Ecto neural progenitor cell (in vitro differentiated cells): ENCODE measurements at regions not wholly inside any gene's neighbourhood (a gene's known extent, or its start where the extent isn't known, plus 50 kb on each side); places are given as distances from the start of the nearest gene placed in this dataset.

ENCODE experiments used
- DNase-seq: peaks from one replicate; pipeline ENCODE4 v3.0.0-alpha.2; 2018; ENCODE audit warnings: low spot score

GRCh38 chr13:99055281-99055680, 77.4 kb upstream of the DOCK9 start:
- no peak for DNase-seq

DNA sequence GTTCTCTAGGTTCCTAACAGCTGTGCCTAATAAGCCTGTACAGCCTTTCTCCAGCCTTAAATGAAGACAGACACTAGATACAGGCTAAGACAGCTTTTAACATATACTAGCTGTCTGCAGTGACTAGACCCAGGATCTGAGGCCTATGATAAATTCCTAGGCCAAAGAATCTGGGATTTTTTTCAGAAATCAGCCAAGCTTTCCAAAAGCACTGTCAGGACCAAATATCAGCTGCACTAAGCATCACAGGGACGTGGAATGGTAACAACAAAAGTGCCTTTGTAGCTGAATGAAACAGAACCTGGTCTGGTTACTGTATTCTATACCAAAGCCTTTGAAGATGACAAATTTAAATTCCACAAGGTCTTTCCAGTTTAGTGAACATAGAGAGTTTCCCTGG, 77.9 kb upstream of the DOCK9 start:
- DNase-seq: no peak

GRCh38 chr13:99056381-99057014, 78.6 kb upstream of the DOCK9 start:
- no peak for DNase-seq

- no peak for DNase-seq
These were observed 79.6 kb upstream of the DOCK9 start for GRCh38 chr13:99057310-99057975.

DNA sequence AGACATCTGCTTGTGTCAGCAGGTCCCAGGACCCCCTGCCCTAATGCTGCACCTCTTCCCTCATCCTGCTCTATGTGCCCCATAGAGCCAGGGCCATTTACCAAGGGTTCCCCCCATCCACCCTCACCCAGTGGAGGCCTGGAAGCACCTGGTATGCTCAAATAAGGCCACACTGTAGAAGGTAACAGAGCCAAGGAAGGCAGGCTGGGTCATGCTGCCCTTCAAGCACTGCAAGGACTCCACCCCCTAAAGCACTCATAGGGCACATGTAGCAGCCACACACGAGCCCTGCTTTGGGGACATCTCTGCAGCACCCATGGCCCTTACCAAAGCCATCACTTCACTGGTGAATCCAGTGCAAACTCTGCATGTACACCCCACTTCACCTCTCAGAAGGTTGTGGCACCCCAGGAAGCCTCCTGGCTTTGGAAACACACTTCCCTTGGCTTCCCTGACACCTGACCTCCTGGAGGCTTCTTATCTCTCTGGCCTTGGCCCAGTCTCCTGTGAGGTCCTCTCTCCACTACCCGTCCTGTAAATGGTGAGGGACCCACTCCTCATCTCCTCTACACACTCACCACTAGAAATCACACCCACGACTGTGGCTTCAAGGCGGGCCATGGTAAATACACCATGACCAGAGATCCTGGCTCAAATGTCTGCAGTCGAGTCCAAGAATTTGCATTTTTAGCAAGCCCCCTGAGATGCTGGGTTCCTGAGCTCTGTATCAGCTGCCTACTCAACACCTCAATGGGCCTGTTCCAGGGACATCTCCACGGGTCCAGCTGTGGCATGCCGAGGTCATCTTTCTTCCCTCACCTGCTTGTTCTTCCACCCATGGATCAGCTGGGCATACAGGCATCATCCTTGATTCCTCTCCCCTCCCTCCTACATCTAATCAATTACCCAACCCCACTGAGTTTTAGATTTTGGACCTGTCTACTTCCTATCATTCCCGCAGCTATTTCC, 80.9 kb upstream of the DOCK9 start:
- no peak for DNase-seq

DNA sequence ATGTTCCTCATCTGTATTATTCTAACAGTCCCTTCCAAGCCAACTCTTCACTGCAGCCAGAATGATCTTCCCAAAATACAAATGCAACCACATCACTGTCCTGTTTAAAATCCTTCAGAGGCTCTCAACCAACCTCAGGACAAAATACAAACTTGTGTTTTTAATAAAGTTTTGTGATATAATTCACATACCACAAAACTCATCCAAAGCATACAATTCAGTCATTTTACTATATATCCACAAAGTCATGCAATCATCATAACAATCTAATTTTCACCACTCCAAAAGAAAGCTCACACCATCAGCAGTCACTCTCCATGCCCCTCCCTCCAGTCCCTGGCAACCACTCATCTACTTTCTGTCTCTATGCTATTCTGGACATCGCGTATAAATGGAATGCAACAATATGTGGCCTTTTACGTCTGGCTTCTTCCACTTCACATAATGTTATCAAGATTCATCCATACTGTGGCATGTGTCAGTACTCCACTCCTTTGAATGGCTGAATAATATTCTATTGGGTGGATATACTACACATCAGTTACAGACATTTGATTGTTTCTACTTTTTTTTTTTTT, 81.7 kb upstream of the DOCK9 start:
- DNase-seq: no peak

DNA sequence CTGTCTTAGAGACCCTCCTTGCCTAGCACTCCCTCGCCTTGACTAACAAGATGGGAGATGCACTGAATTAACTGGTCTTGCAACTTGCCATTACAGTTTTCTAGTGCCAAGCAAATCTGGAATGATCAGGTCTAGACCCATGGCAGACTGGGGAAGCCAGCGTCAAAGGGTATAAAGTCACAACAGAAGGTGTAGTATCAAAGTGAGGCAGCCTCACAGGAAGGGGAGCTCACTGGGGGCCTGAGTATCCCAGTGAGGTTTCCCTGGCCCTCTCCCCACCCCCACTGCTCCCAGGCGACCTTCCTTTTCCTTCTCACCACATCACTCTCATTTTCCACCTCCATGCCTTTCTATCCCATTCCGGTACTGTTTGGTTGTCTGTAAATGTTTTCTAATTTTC, 83.5 kb upstream of the DOCK9 start:
- DNase-seq: no peak

- DNase-seq: no peak
These were observed 84.7 kb upstream of the DOCK9 start for GRCh38 chr13:99062593-99062992.

DNA sequence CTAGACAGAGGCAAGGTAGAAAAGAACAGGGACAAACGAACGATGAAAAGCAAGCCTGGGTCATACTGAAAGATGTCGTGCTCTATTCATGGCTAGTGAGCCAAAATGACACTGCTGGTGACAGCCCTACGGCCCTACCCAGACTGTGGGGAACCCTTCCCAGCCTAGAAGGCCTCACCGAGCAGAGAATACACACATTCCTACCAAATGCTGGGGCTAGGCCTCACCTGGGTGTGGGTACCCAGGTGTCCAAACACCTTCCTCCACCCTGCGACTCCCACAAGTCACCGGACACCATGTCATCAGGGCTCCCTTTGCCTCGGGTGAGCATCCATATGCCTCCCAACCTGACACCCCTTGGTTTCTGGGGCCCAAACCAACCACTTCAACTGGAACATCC, 85.3 kb upstream of the DOCK9 start:
- no peak for DNase-seq

DNA sequence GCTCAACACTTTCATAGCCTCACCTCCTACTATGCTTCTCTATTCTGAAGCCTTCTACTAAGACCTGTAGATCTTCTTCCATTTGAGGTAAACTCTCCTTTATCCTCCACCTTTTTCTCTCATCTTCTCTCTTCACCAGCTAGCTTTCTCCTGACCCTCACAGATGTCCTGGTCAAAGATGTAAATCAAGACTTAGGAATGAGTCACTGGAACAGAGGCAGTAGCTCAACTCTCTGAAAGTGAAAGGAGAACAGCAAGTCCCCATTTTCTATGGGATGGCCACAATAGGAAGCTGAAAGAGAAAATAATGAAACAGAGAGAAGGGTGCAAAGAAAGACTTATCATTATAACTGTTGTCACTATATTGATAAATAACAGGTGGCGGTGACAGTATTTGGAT, 86.1 kb upstream of the DOCK9 start:
- DNase-seq: no peak

DNA sequence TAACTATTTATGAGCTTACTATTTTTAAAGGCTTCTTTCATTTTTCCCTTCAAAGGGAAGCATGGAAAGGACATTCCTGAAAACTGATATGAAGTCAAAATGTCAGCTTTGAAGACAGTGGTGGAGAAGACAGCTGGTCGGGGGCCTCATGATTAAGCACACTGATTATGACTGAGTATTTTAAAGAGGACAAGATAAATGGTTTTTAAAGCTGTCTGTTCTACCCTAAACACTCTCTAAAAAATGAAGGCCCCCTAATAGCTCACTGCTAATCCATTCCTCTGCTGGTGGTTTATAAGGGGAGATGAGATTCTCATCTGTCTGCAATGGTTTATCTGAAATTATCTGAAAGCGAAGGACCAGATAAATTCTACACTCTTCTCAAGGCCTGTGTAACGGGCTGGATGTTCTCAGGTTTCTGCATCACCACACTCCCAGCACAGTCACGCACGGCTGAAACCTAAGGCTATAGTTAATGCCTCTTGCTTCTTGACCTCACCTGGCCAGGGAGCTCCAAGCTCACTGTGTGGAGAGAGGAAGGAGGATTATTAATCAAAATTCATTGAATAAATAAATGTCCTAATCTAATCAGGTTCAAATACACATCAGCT, 86.9 kb upstream of the DOCK9 start:
- DNase-seq: no peak

- DNase-seq: no peak
These were observed 87.6 kb upstream of the DOCK9 start for GRCh38 chr13:99065235-99066015.

GRCh38 chr13:99066219-99066618, 88.4 kb upstream of the DOCK9 start:
- DNase-seq: no peak

DNA sequence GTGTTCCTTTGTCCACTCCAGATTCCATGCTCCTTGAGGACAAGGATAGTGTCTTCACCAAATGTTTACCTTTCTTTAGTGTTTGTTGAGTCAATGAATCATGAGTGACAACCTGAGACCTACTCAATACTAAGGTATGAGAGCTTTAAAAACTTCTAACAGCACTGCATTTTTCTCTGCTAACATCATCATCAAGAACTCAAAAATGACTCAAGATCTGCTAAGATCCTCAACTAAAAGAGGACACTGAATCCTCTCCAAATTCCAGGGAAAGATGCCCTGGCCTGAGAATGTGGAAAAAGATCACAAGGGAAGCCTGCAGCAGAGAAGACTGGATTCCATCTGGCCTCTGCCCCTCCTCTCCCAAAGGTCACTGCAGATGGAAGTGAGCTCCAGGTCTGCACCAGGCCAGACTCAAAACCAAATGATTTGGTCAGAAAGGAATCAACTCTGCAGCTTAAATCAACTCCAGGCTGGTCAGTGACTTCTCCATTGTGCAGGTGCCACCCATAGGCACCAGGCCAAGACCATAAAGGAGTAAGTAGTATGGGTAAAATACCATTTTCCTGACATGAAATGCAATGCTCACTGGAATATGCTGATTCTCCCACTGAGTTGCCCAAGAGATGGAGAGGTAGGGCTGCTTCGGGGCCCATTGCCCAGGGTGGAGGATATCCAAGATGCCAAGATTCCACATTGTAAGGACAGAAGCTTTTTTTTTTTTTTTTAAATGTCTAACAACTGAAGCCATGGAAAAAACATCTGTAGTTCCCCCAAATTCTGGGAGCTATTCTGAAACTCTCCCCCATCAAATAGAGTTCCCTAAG, 89.5 kb upstream of the DOCK9 start:
- no peak for DNase-seq

DNA sequence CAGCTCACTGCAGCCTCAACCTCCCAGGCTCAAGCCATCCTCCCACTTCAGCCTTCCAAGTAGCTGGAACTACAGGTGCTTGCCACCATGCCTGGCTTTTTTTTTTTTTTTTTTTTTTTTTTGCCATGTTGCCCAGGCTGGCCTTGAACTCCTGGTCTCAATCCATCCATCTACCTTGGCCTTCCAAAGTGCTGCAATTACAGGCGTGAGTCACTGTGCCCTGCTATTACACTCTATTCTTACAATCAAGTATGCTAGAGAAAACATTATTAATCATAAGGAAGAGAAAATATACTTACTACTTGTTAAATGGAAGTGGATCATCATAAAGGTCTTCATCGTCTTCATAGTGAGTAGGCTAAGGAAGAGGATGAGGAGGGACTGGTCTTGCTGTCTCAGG, 93.3 kb upstream of the DOCK9 start:
- DNase-seq: no peak

GRCh38 chr13:99071666-99072065, 93.8 kb upstream of the DOCK9 start:
- DNase-seq: no peak

GRCh38 chr13:99072356-99072755, 94.5 kb upstream of the DOCK9 start:
- no peak for DNase-seq

- no peak for DNase-seq
These were observed 95.1 kb upstream of the DOCK9 start for GRCh38 chr13:99072941-99073340.

GRCh38 chr13:99074693-99075092, 96.8 kb upstream of the DOCK9 start:
- no peak for DNase-seq
